GM18861 (cell line): ENCODE measurements at regions not wholly inside any gene's neighbourhood (a gene's known extent, or its start where the extent isn't known, plus 50 kb on each side); places are given as distances from the start of the nearest gene placed in this dataset.
A peak's percentile ranks its signal among the peaks of the same experiment; 100 is the strongest.
"Not testable (repeated sequence)": the region's sequence is repeated elsewhere in the genome, so short reads cannot be mapped to it uniquely, and the experiment has no call there.

Source experiments
- ATAC-seq: cut with Tn5 transposase; IDR thresholded peaks from one replicate; pipeline ENCODE4 v1.9.1; 2021; ENCODE audit not compliant: unreplicated experiment

- no peak for ATAC-seq
These were observed 573.2 kb upstream of the PCDH20 start for GRCh38 chr13:61988810-61989209.

- ATAC-seq, result no peak
These were observed 559.4 kb upstream of the PCDH20 start for GRCh38 chr13:61975001-61975400.

DNA sequence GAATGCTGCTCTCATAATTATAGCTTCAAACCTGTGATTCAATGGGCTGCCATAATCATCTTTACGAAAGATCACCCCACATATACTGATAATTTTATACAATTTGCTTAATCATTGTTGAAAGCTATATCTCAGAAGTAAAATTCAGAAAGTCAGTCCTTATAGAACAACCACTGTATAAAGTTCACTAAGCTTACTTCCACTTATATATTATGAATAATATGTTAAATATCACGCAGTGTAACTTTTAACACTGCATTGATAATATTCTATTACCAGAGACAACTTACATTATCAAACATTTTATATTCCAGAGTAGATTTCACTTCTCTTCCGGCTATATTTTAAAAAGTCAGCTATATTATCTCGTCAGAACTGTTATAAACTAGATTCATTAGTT is 550.1 kb upstream of the PCDH20 start:
- ATAC-seq, result no peak

DNA sequence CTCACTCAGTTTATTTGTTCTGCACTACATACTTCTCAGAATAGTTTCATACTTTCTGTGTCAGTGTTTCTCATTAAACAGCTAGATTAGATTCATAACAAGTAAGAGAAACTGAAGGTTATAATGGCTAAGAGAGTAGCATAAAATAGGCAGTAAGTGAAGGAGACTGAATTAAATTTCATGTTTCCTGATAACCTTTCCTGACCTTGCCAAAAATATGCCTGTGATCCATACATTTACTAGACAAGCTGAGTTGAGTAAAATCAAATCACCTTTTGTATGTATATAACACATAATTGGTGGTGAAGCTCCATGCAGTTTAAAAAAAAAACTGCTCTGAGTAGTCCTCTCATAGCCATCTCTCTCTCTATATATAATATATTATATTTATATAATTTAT is 545.3 kb upstream of the PCDH20 start:
- no peak for ATAC-seq

GRCh38 chr13:61954092-61954491 is 538.4 kb upstream of the PCDH20 start:
- no peak for ATAC-seq

DNA sequence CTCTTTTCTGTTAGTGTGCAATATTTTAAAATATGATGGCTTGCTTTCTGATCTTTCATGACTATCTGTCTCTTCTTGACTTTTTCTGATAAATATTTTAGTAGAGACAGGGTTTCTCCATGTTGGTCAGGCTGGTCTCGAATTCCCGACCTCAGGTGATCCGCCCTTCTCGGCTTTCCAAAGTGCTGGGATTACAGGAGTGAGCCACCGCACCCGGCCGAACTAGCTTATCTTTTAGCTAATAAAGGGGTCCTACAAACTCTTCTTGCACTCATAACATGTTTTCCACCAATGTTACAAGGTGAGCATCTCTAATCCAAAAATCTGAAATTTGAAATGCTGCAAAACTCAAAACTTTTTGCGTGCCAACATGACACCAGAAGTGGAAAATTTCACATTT is 535.2 kb upstream of the PCDH20 start:
- no peak for ATAC-seq

GRCh38 chr13:61944329-61944929 is 528.8 kb upstream of the PCDH20 start:
- ATAC-seq, result no peak

DNA sequence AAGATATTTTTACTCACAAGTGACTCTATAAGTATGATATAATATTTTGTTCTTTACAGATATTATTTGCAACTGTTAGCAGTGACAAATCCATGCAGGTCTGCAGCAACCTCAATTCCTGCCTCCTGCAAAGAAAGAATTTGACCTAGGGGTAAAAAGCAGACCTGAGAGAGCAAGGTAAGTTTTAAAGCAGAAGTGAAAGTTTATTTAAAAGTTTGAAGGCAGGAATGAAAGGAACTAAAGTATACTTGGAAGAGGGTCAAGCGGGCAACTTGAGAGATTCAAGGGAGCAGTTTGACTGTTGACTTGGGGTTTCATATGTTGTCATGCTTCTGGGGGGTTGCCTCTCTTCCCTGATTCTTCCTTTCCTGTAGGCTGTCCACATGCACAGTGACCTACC is 520.1 kb upstream of the PCDH20 start:
- ATAC-seq, result no peak

- ATAC-seq, result no peak
These were observed 512.0 kb upstream of the PCDH20 start for GRCh38 chr13:61927648-61928047.

DNA sequence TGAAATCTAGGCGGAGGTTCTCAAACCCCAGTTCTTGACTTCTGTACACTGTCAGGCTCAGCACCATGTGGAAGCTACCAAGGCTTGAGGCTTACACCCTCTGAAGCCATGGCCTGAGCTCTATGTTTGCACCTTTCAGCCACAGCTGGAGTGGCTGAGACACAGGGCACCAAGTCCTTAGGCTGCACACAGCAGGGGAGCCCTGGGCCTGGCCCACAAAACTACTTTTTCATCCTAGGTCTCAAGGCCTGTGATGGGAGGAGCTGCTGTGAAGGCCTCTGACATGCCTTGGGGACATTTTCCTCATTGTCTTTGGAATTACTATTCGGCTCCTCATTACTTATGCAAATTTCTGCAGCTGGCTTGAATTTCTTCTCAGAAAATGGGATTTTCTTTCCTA is 503.2 kb upstream of the PCDH20 start:
- ATAC-seq, result no peak

- no peak for ATAC-seq
These were observed 500.8 kb upstream of the PCDH20 start for GRCh38 chr13:61916483-61916882.

- ATAC-seq, result no peak
These were observed 497.5 kb upstream of the PCDH20 start for GRCh38 chr13:61913183-61913582.

- ATAC-seq, result no peak
These were observed 493.4 kb upstream of the PCDH20 start for GRCh38 chr13:61908906-61909615.

- no peak for ATAC-seq
These were observed 489.4 kb upstream of the PCDH20 start for GRCh38 chr13:61905054-61905453.

DNA sequence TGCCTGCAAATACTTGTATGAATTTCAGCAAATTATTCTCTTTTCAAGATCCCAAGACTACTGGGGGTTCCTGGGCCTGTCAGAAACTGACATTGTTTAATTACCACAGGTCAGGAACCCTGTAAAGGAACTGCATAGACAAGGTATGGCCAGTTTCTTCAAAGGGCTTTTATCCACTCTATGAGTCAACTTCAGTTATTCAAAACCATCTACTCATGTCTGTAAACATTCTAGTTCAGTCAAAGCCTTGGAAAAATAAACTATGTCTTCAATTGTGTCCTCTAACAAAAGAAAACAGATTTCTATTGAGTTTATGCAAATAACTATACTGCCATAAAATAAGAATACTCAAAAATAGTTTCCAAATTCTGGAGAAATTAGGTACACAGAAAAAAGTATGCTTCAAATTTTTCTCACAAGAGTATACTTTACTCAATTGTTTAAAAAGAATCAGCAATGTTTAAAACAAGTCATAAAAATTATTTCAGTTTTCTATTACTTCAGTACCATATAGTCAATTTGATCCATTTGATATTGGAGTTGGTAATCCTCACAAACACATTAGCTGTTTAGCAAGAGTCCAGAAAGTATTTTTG is 486.4 kb upstream of the PCDH20 start:
- no peak for ATAC-seq

GRCh38 chr13:61900033-61900432 is 484.4 kb upstream of the PCDH20 start:
- no peak for ATAC-seq

GRCh38 chr13:61898207-61898606 is 482.6 kb upstream of the PCDH20 start:
- no peak for ATAC-seq

GRCh38 chr13:61891401-61891800 is 475.8 kb upstream of the PCDH20 start:
- no peak for ATAC-seq

DNA sequence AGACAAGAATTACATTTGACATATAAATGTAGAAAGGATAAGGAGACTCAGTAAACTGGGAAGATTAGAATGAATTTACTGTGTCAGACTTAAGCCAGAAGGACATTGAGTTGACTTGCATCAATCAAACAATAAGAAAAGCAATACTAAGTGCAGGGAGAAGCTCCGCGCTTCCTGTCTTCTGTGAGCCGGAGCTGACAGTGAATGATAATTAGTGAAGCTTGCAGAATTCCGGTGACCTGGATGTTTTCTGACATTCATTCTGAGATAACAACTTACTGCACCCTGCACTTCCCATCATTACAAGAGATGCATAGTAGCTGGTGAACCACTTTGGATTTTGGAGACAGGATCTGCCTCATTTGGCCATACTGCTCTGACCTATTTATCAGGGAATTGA is 469.2 kb upstream of the PCDH20 start:
- no peak for ATAC-seq

DNA sequence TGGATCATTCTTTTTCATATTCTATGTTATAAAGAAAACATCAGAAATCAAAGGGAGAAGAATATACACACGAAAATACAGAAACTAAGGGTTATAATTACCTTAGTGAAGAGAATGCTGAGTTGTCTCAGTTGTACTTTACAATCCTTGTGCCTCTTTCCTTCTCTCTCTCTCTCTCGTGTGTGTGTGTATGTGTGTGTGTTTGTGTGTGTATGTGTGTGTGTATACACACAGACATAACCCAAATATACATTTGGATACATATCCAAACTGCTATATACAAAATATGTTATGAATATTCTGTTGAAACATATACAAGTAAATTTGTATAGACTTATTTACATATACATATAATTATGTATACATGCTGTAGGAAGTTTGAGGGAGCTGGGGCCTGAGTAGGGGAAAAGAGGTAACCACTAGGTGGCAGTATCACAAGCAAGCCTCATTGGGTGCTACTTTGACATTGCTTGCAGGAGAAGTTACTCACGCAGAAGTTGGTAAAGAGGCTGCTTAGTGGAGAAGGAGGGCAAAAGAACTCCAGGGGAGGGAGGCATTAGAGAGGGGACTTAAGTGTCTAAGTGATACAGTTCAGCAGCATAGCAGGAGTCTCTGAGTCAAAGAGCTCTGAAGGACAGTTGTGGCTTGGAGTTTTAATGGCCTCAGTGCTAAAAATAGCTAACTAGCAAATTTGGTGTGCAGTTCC is 465.1 kb upstream of the PCDH20 start:
- ATAC-seq, result peak; percentile 57

- ATAC-seq, result not testable (repeated sequence)
These were observed 462.9 kb upstream of the PCDH20 start for GRCh38 chr13:61878565-61878964.
